ENCODE measurements at regions not wholly inside any gene's neighbourhood (a gene's known extent, or its start where the extent isn't known, plus 50 kb on each side); places are given as distances from the start of the nearest gene placed in this dataset.

DNA sequence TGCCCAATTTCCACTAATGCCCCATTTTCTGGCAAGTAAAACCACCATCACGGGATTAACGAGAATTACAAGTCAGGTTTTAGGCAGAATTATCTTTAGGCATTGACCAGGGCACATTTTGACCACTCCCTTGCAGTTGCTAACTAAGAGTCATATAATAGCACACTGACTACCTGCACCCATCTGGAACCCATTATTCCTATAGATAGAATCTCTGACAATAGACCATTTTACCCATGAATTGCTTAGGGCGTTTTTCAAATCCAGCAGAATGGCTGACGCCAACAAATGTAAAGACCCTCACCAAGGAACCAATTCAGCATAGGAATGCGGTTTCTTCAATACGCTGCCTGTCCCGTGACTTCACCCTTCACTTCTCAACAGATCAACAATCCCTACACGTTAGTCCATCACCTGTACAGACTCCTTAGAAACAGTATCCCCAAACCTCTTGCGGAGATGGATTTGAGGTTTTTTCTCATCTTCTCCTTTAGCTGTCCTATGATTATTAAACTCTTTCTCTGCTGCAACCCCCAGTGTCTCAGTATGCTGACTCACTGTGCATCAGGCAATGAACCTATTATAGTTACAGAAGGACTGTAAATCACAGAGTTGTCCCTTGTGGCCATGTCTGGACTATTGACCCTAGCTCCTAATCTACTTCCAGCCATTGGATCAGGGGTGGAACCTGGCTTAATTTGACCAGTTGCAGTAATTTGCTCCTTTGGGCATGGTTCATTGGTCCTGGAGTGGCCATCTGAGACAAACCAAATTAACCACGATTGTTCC, 177.3 kb upstream of the PLXNC1 start:
- Histone ChIP-seq H3K9me3 (ENCODE audit: control insufficient read depth in 1 of 2, insufficient read depth in 1 of 2, low read length in 2 of 2) (no peaks in the 10 kb centered on the region), H3K4me3 (ENCODE audit: low read length) (no peak overlapping the region), H3K4me1 (ENCODE audit: insufficient read depth, low read length) (no peaks in the 10 kb centered on the region), H3K36me3 (ENCODE audit: insufficient read depth, low read length) (no peaks in the 10 kb centered on the region), H3K27ac (ENCODE audit: low read depth in 1 of 2, low read length in 2 of 2) (no peak overlapping the region), H3K27me3 (ENCODE audit: control insufficient read depth in 1 of 2, insufficient read depth in 2 of 2, low read length in 2 of 2) (no peaks in the 10 kb centered on the region)
- TF ChIP-seq, protein P1, sequence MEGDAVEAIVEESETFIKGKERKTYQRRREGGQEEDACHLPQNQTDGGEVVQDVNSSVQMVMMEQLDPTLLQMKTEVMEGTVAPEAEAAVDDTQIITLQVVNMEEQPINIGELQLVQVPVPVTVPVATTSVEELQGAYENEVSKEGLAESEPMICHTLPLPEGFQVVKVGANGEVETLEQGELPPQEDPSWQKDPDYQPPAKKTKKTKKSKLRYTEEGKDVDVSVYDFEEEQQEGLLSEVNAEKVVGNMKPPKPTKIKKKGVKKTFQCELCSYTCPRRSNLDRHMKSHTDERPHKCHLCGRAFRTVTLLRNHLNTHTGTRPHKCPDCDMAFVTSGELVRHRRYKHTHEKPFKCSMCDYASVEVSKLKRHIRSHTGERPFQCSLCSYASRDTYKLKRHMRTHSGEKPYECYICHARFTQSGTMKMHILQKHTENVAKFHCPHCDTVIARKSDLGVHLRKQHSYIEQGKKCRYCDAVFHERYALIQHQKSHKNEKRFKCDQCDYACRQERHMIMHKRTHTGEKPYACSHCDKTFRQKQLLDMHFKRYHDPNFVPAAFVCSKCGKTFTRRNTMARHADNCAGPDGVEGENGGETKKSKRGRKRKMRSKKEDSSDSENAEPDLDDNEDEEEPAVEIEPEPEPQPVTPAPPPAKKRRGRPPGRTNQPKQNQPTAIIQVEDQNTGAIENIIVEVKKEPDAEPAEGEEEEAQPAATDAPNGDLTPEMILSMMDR (IDR thresholded peaks at IDR 0.05) = no peak
- ChIA-PET POLR2A (no interaction called here), CTCF (no interaction called here)
- peaks cover 10% of the 10 kb centered on the region for H3K4me1 Mint-ChIP-seq (ENCODE audit: low read depth)
- H3K9me3 Mint-ChIP-seq = no peaks in the 10 kb centered on the region
- ATAC-seq (ENCODE audit: poor library complexity) (no peak), DNase-seq (no peak)
- no peak overlapping the region for H3K27ac Mint-ChIP-seq
- intact Hi-C loops (cut with DNase I, micrococcal nuclease) = no loop called here
- no peak overlapping the region for H3K4me3 Mint-ChIP-seq
- H3K36me3 Mint-ChIP-seq (ENCODE audit: low read depth) = no peaks in the 10 kb centered on the region
- no peaks in the 10 kb centered on the region for H3K27me3 Mint-ChIP-seq

DNA sequence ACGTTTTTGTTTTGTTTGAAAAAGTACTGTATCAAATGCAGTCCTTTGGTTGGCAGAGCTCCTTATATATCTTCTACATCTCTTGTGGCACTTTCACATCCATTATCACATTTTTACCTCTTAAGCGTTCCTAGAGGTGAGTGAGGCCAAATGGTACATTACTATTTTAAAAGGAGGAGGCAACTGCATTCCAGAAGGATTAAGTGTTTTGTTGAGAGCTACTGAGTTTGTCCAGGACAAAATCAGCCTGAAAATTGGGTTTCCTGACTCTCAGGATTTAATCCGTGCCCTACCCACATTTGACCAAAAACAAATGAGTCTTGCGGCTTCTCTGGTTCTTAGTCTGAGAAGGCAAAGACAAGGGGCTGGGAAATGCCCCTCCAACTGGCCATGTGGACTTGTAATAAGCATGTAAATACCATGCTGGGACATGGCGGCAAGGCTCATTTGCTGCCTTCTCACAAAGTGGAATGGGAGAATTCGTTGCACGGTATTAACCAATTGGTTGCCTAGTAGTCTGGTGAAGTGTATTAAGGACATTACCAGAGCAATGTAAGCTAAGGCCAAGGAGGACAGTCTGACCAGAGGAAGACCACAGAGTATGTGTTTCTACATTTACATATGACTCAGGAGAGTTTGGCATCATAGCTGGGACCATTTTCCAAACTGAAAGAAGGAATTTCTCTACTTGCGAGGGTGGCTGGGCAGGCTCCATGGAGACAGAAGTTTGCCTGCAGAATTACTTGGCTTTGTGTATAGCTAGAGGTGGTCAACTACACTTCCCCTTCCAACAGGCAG, 175.8 kb upstream of the PLXNC1 start:
- Histone ChIP-seq H3K4me1 (ENCODE audit: insufficient read depth, low read length) (no peaks in the 10 kb centered on the region), H3K27me3 (ENCODE audit: control insufficient read depth in 1 of 2, insufficient read depth in 2 of 2, low read length in 2 of 2) (no peaks in the 10 kb centered on the region), H3K36me3 (ENCODE audit: insufficient read depth, low read length) (no peaks in the 10 kb centered on the region), H3K27ac (ENCODE audit: low read depth in 1 of 2, low read length in 2 of 2) (no peak overlapping the region), H3K9me3 (ENCODE audit: control insufficient read depth in 1 of 2, insufficient read depth in 1 of 2, low read length in 2 of 2) (no peaks in the 10 kb centered on the region), H3K4me3 (ENCODE audit: low read length) (no peak overlapping the region)
- Mint-ChIP-seq H3K27ac (no peak overlapping the region), H3K36me3 (ENCODE audit: low read depth) (no peaks in the 10 kb centered on the region), H3K27me3 (no peaks in the 10 kb centered on the region), H3K4me1 (ENCODE audit: low read depth) (peaks cover 4% of the 10 kb centered on the region), H3K4me3 (no peak overlapping the region), H3K9me3 (no peaks in the 10 kb centered on the region)
- no peak for ATAC-seq (ENCODE audit: poor library complexity)
- DNase-seq = no peak
- CTCF ChIA-PET = no interaction called here
- POLR2A ChIA-PET = no interaction called here
- intact Hi-C loops (cut with DNase I, micrococcal nuclease) = no loop called here
- TF ChIP-seq, protein P1 (IDR thresholded peaks at IDR 0.05) = no peak

DNA sequence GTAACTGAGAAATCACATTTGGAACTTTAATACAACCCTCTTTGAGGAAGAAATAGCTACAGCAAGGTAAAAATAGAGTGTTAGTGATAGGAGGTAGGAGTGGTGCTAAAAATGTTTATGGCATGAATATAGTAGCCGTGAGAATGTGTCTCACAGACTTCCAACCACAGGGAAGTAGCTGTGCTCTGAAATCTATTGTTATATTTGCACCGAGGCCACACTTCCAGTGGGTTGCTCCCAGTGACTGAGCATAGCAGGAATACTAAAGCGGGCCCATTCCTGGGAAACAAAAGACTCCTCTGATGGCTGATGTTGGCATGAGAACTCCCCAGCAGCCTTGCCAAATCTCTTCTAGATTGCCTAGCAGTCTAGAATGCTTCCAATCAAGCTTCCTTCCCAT, 174.1 kb upstream of the PLXNC1 start:
- Histone ChIP-seq H3K4me1 (ENCODE audit: insufficient read depth, low read length) (no peaks in the 10 kb centered on the region), H3K36me3 (ENCODE audit: insufficient read depth, low read length) (no peaks in the 10 kb centered on the region), H3K9me3 (ENCODE audit: control insufficient read depth in 1 of 2, insufficient read depth in 1 of 2, low read length in 2 of 2) (no peaks in the 10 kb centered on the region), H3K4me3 (ENCODE audit: low read length) (no peak overlapping the region), H3K27me3 (ENCODE audit: control insufficient read depth in 1 of 2, insufficient read depth in 2 of 2, low read length in 2 of 2) (no peaks in the 10 kb centered on the region), H3K27ac (ENCODE audit: low read depth in 1 of 2, low read length in 2 of 2) (no peak overlapping the region)
- TF ChIP-seq, protein P1 (IDR thresholded peaks at IDR 0.05) = no peak
- intact Hi-C loops (cut with DNase I, micrococcal nuclease) = no loop called here
- no peak for ATAC-seq (ENCODE audit: poor library complexity)
- Mint-ChIP-seq H3K4me3 (no peak overlapping the region), H3K4me1 (ENCODE audit: low read depth) (peaks cover 4% of the 10 kb centered on the region), H3K9me3 (no peaks in the 10 kb centered on the region), H3K36me3 (ENCODE audit: low read depth) (no peaks in the 10 kb centered on the region), H3K27me3 (no peaks in the 10 kb centered on the region), H3K27ac (no peak overlapping the region)
- no peak for DNase-seq
- ChIA-PET CTCF (interaction anchor here (0.6 kb wide), 1 partner anchor 84 kb away, joined by 3 read pairs; no protein-coding TSS in a partner anchor), POLR2A (no interaction called here)

Measured in CD4-positive, alpha-beta T cell (primary cell).